HG03060 (cell line): ENCODE measurements at regions not wholly inside any gene's neighbourhood (a gene's known extent, or its start where the extent isn't known, plus 50 kb on each side); places are given as distances from the start of the nearest gene placed in this dataset.

Source experiments
- ATAC-seq: cut with Tn5 transposase; IDR thresholded peaks from one replicate; pipeline ENCODE4 v1.9.1; 2021; ENCODE audit warnings: low read depth, moderate number of reproducible peaks; ENCODE audit not compliant: unreplicated experiment

- ATAC-seq, result no peak
Measured at GRCh38 chr9:96047741-96048103, 172.2 kb downstream of the ERCC6L2 start.

- ATAC-seq, result no peak
Measured at GRCh38 chr9:96047116-96047639, 171.7 kb downstream of the ERCC6L2 start.

- ATAC-seq, result no peak
Measured at GRCh38 chr9:96045811-96046210, 170.3 kb downstream of the ERCC6L2 start.

- no peak for ATAC-seq
Measured at GRCh38 chr9:96044401-96044800, 168.9 kb downstream of the ERCC6L2 start.

- ATAC-seq, result no peak
Measured at GRCh38 chr9:96040591-96041461, 165.3 kb downstream of the ERCC6L2 start.

- ATAC-seq, result no peak
Measured at GRCh38 chr9:96038914-96039313, 163.4 kb downstream of the ERCC6L2 start.

GRCh38 chr9:96038271-96038670 lies 162.8 kb downstream of the ERCC6L2 start:
- ATAC-seq, result no peak

GRCh38 chr9:96034553-96035122 lies 159.1 kb downstream of the ERCC6L2 start:
- ATAC-seq, result no peak

GRCh38 chr9:96033896-96034295 lies 158.4 kb downstream of the ERCC6L2 start:
- no peak for ATAC-seq

GRCh38 chr9:96031916-96032534 lies 156.5 kb downstream of the ERCC6L2 start:
- ATAC-seq, result no peak

GRCh38 chr9:96031366-96031824 lies 155.9 kb downstream of the ERCC6L2 start:
- no peak for ATAC-seq

GRCh38 chr9:96029722-96030530 lies 154.4 kb downstream of the ERCC6L2 start:
- no peak for ATAC-seq

- ATAC-seq, result no peak
Measured at GRCh38 chr9:96027251-96028131, 152.0 kb downstream of the ERCC6L2 start.

GRCh38 chr9:96026655-96027213 lies 151.2 kb downstream of the ERCC6L2 start:
- ATAC-seq, result no peak

GRCh38 chr9:96025995-96026602 lies 150.6 kb downstream of the ERCC6L2 start:
- ATAC-seq, result no peak

- ATAC-seq, result no peak
Measured at GRCh38 chr9:96023486-96023885, 148.0 kb downstream of the ERCC6L2 start.

GRCh38 chr9:96022445-96023051 lies 147.1 kb downstream of the ERCC6L2 start:
- ATAC-seq, result no peak
